ENCODE measurements at regions not wholly inside any gene's neighbourhood (a gene's known extent, or its start where the extent isn't known, plus 50 kb on each side); places are given as distances from the start of the nearest gene placed in this dataset.

GRCh38 chr14:71776471-71777360, 155.5 kb upstream of the RGS6 start:
- TF ChIP-seq, protein P1, sequence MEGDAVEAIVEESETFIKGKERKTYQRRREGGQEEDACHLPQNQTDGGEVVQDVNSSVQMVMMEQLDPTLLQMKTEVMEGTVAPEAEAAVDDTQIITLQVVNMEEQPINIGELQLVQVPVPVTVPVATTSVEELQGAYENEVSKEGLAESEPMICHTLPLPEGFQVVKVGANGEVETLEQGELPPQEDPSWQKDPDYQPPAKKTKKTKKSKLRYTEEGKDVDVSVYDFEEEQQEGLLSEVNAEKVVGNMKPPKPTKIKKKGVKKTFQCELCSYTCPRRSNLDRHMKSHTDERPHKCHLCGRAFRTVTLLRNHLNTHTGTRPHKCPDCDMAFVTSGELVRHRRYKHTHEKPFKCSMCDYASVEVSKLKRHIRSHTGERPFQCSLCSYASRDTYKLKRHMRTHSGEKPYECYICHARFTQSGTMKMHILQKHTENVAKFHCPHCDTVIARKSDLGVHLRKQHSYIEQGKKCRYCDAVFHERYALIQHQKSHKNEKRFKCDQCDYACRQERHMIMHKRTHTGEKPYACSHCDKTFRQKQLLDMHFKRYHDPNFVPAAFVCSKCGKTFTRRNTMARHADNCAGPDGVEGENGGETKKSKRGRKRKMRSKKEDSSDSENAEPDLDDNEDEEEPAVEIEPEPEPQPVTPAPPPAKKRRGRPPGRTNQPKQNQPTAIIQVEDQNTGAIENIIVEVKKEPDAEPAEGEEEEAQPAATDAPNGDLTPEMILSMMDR (IDR thresholded peaks at IDR 0.05; ENCODE audit: extremely low read depth in 1 of 2, insufficient read depth in 1 of 2, low read depth in 1 of 2, low read length in 2 of 2): no peak
- TF ChIP-seq EZH2 (IDR thresholded peaks at IDR 0.05; ENCODE audit: borderline replicate concordance, low read depth, low read length, severe bottlenecking) (no peak), MAX (IDR thresholded peaks at IDR 0.05; ENCODE audit: insufficient read depth, insufficient read length) (no peak), POLR2A (IDR thresholded peaks at IDR 0.05; ENCODE audit: low read depth, low read length) (no peak), FOS (IDR thresholded peaks at IDR 0.05; ENCODE audit: borderline replicate concordance, insufficient read depth, low read length) (no peak), MYC (IDR thresholded peaks at IDR 0.05; ENCODE audit: low read depth, low read length) (no peak), POLR2AphosphoS5 (IDR thresholded peaks at IDR 0.05; ENCODE audit: insufficient read depth, low read depth, low read length) (no peak), JUN (IDR thresholded peaks at IDR 0.05; ENCODE audit: borderline replicate concordance, insufficient read depth, insufficient read length, low read depth) (no peak)
